Chondrocyte (in vitro differentiated cells): ENCODE measurements at regions not wholly inside any gene's neighbourhood (a gene's known extent, or its start where the extent isn't known, plus 50 kb on each side); places are given as distances from the start of the nearest gene placed in this dataset.

ENCODE experiments used
- DNase-seq: peaks from one replicate; pipeline ENCODE4 v3.0.0; 2021; ENCODE audit warnings: mixed read lengths, low spot score
- H3K27ac Mint-ChIP-seq: one replicate; pipeline ENCODE4 v1.8.0; 2021; ENCODE audit warnings: mild to moderate bottlenecking, moderate library complexity, mixed read lengths; ENCODE audit not compliant: unreplicated experiment
- H3K27me3 Mint-ChIP-seq: 2 replicates; pipeline ENCODE4 v1.8.0; 2021; ENCODE audit warnings: low read depth, mixed read lengths
- H3K36me3 Mint-ChIP-seq: 2 replicates; pipeline ENCODE4 v1.8.0; 2021; ENCODE audit warnings: low read depth, mixed read lengths
- H3K4me1 Mint-ChIP-seq: 2 replicates; pipeline ENCODE4 v1.8.0; 2021; ENCODE audit warnings: low read depth, mild to moderate bottlenecking, mixed read lengths
- H3K4me3 Mint-ChIP-seq: one replicate; pipeline ENCODE4 v1.8.0; 2021; ENCODE audit warnings: mild to moderate bottlenecking, moderate library complexity, mixed read lengths; ENCODE audit not compliant: unreplicated experiment
- H3K9me3 Mint-ChIP-seq: 2 replicates; pipeline ENCODE4 v1.8.0; 2021; ENCODE audit warnings: low read depth, mixed read lengths
- CTCF ChIP-seq: fragments of 200-600 bp; sonication (generic); IDR thresholded peaks from 2 replicates; pipeline ENCODE4 v1.5.0; 2021; ENCODE audit warnings: antibody characterized with exemption, mild to moderate bottlenecking, moderate library complexity

GRCh38 chr7:138245682-138246081, 169.4 kb downstream of the AKR1D1 start:
- peaks cover 47% of the 10 kb centered on the region for H3K4me1 Mint-ChIP-seq
- no peak for DNase-seq
- H3K9me3 Mint-ChIP-seq: no peaks in the 10 kb centered on the region
- no peaks in the 10 kb centered on the region for H3K36me3 Mint-ChIP-seq
- no peak overlapping the region for H3K4me3 Mint-ChIP-seq
- peak overlapping the region; percentile 1 for H3K27ac Mint-ChIP-seq
- TF ChIP-seq CTCF: no peak
- H3K27me3 Mint-ChIP-seq: no peaks in the 10 kb centered on the region

GRCh38 chr7:138246428-138246827, 170.2 kb downstream of the AKR1D1 start:
- DNase-seq: no peak
- Mint-ChIP-seq H3K27ac (peak overlapping the region; percentile 27), H3K9me3 (no peaks in the 10 kb centered on the region), H3K4me3 (no peak overlapping the region), H3K27me3 (no peaks in the 10 kb centered on the region), H3K36me3 (no peaks in the 10 kb centered on the region), H3K4me1 (peaks cover 47% of the 10 kb centered on the region)
- no peak for TF ChIP-seq CTCF

- no peaks in the 10 kb centered on the region for H3K36me3 Mint-ChIP-seq
- no peak for DNase-seq
- H3K9me3 Mint-ChIP-seq: no peaks in the 10 kb centered on the region
- peaks cover 47% of the 10 kb centered on the region for H3K4me1 Mint-ChIP-seq
- no peak for TF ChIP-seq CTCF
- no peak overlapping the region for H3K4me3 Mint-ChIP-seq
- H3K27me3 Mint-ChIP-seq: no peaks in the 10 kb centered on the region
- H3K27ac Mint-ChIP-seq: peak overlapping the region; percentile 85
Observed at GRCh38 chr7:138247081-138247480, 170.8 kb downstream of the AKR1D1 start.

- no peak for TF ChIP-seq CTCF
- Mint-ChIP-seq H3K4me1 (peaks cover 47% of the 10 kb centered on the region), H3K4me3 (no peak overlapping the region), H3K36me3 (no peaks in the 10 kb centered on the region), H3K27me3 (no peaks in the 10 kb centered on the region), H3K27ac (peak overlapping the region; percentile 85), H3K9me3 (no peaks in the 10 kb centered on the region)
- DNase-seq: no peak
Observed at GRCh38 chr7:138247568-138248333, 171.5 kb downstream of the AKR1D1 start.

GRCh38 chr7:138248609-138249008, 172.3 kb downstream of the AKR1D1 start:
- DNase-seq: no peak
- Mint-ChIP-seq H3K9me3 (no peaks in the 10 kb centered on the region), H3K27ac (peak overlapping the region; percentile 85)

More at GRCh38 chr7:138248609-138249008, 172.3 kb downstream of the AKR1D1 start:
- no peak overlapping the region for H3K4me3 Mint-ChIP-seq
- H3K36me3 Mint-ChIP-seq: peaks cover 2% of the 10 kb centered on the region
- H3K4me1 Mint-ChIP-seq: peaks cover 46% of the 10 kb centered on the region
- TF ChIP-seq CTCF: no peak
- H3K27me3 Mint-ChIP-seq: no peaks in the 10 kb centered on the region
